ENCODE measurements at regions not wholly inside any gene's neighbourhood (a gene's known extent, or its start where the extent isn't known, plus 50 kb on each side); places are given as distances from the start of the nearest gene placed in this dataset.

GRCh38 chr21:23574932-23575331 is 2032.3 kb downstream of the MRPL39 start:
- no peak for TF ChIP-seq CTCF (IDR thresholded peaks at IDR 0.05)
- TF ChIP-seq POLR2A (IDR thresholded peaks at IDR 0.05): no peak
- no peak for TF ChIP-seq POLR2AphosphoS5 (IDR thresholded peaks at IDR 0.05; ENCODE audit: insufficient read depth in 1 of 2, low read depth in 1 of 2)

Data from vagina (tissue), 2 donors.